OCI-LY3 (cell line): ENCODE measurements at regions not wholly inside any gene's neighbourhood (a gene's known extent, or its start where the extent isn't known, plus 50 kb on each side); places are given as distances from the start of the nearest gene placed in this dataset.

Experiments used
- H2AFZ ChIP-seq: fragments of 200-600, 300-600 bp; shearing (Covaris generic); 2 replicates; pipeline ENCODE4 v1.6.0; 2014; ENCODE audit warnings: antibody characterized with exemption, low read depth, low read length
- H3K27ac ChIP-seq: fragments of 200-600, 300-600 bp; sonication (generic); 2 replicates; pipeline ENCODE4 v1.5.1; 2014; ENCODE audit warnings: mild to moderate bottlenecking, low read length, moderate library complexity, mixed read lengths
- H3K27me3 ChIP-seq: fragments of 200-600, 300-600 bp; sonication (generic); 2 replicates; pipeline ENCODE4 v1.6.1; 2014; ENCODE audit warnings: low read depth, low read length, mixed read lengths
- H3K36me3 ChIP-seq: fragments of 200-600, 300-600 bp; sonication (generic); replicated peaks from 2 replicates; pipeline ENCODE3; 2014; ENCODE audit warnings: low read depth, low read length, mixed read lengths
- H3K4me1 ChIP-seq: fragments of 300-600, 200-600 bp; sonication (generic); 2 replicates; pipeline ENCODE4 v1.6.1; 2014; ENCODE audit warnings: low read length, mixed read lengths
- H3K4me2 ChIP-seq: fragments of 200-600, 300-600 bp; sonication (generic); 2 replicates; pipeline ENCODE4 v1.6.1; 2014; ENCODE audit warnings: low read length, mixed read lengths
- H3K4me3 ChIP-seq: fragments of 300-600, 200-600 bp; sonication (generic); 2 replicates; pipeline ENCODE4 v1.5.1; 2014; ENCODE audit warnings: antibody characterized with exemption, mild to moderate bottlenecking, low read length, moderate library complexity
- H3K79me2 ChIP-seq: fragments of 300-600, 200-600 bp; shearing (Covaris generic); 2 replicates; pipeline ENCODE4 v1.6.1; 2014; ENCODE audit warnings: mild to moderate bottlenecking, low read length, mixed read lengths
- H3K9ac ChIP-seq: fragments of 300-600, 200-600 bp; shearing (Covaris generic); 2 replicates; pipeline ENCODE4 v1.6.0; 2014; ENCODE audit warnings: mild to moderate bottlenecking, low read length, moderate library complexity
- H3K9me3 ChIP-seq: fragments of 200-600, 300-600 bp; shearing (Covaris generic); 2 replicates; pipeline ENCODE4 v1.6.1; 2014; ENCODE audit warnings: low read length, mixed read lengths; ENCODE audit not compliant: insufficient read depth
- H4K20me1 ChIP-seq: fragments of 200-600, 300-600 bp; sonication (generic); 2 replicates; pipeline ENCODE4 v1.6.1; 2016; ENCODE audit warnings: low read length, mixed read lengths; ENCODE audit not compliant: insufficient read depth
- EZH2phosphoT487 ChIP-seq: fragments of 200-600 bp; shearing (Covaris generic); IDR thresholded peaks from 2 replicates; pipeline ENCODE4 v1.6.1; 2018; ENCODE audit warnings: antibody characterized with exemption, mixed run types, low read depth
- TF ChIP-seq, protein P1 (sequence below): fragments of 200-600, 300-600 bp; sonication (generic); IDR thresholded peaks from 2 replicates; pipeline ENCODE4 v1.5.1; 2014; ENCODE audit warnings: antibody characterized with exemption, low read length, low read depth

- Histone ChIP-seq H3K9me3 (no peaks in the 10 kb centered on the region), H3K79me2 (no peaks in the 10 kb centered on the region), H3K4me1 (no peaks in the 10 kb centered on the region), H4K20me1 (no peaks in the 10 kb centered on the region), H2AFZ (no peak overlapping the region), H3K4me2 (no peak overlapping the region), H3K9ac (no peak overlapping the region), H3K4me3 (no peak overlapping the region), H3K27ac (no peak overlapping the region), H3K27me3 (no peaks in the 10 kb centered on the region), H3K36me3 (no peaks in the 10 kb centered on the region)
- TF ChIP-seq, protein P1, sequence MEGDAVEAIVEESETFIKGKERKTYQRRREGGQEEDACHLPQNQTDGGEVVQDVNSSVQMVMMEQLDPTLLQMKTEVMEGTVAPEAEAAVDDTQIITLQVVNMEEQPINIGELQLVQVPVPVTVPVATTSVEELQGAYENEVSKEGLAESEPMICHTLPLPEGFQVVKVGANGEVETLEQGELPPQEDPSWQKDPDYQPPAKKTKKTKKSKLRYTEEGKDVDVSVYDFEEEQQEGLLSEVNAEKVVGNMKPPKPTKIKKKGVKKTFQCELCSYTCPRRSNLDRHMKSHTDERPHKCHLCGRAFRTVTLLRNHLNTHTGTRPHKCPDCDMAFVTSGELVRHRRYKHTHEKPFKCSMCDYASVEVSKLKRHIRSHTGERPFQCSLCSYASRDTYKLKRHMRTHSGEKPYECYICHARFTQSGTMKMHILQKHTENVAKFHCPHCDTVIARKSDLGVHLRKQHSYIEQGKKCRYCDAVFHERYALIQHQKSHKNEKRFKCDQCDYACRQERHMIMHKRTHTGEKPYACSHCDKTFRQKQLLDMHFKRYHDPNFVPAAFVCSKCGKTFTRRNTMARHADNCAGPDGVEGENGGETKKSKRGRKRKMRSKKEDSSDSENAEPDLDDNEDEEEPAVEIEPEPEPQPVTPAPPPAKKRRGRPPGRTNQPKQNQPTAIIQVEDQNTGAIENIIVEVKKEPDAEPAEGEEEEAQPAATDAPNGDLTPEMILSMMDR = no peak
- no peak for TF ChIP-seq EZH2phosphoT487
Observed at GRCh38 chr6:169982461-169983386, 231.3 kb downstream of the ERMARD start.

GRCh38 chr6:169981969-169982368 lies 230.5 kb downstream of the ERMARD start:
- Histone ChIP-seq H3K4me2 (no peak overlapping the region), H2AFZ (no peak overlapping the region), H3K27ac (no peak overlapping the region), H3K4me1 (no peaks in the 10 kb centered on the region), H3K4me3 (no peak overlapping the region), H3K27me3 (no peaks in the 10 kb centered on the region), H3K9ac (no peak overlapping the region), H3K36me3 (no peaks in the 10 kb centered on the region), H4K20me1 (no peaks in the 10 kb centered on the region), H3K9me3 (no peaks in the 10 kb centered on the region), H3K79me2 (no peaks in the 10 kb centered on the region)
- TF ChIP-seq, protein P1 = no peak
- no peak for TF ChIP-seq EZH2phosphoT487

DNA sequence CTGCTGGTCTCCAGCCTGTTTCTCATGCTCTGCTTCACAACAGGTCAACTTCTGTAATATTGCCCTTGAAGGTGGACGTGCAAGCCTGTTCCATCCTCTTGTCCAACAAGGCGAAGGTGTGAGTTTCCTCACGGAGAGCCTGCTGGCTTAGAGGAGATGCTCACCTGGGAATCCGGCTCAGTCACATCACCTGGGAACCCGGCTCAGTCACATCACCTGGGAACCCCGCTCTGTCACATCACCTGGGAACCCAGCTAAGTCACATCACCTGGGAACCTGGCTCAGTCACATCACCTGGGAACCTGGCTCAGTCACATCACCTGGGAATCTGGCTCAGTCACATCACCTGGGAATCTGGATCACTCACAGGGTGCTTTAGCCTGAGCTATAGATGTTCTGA lies 230.1 kb downstream of the ERMARD start:
- H4K20me1 ChIP-seq = no peaks in the 10 kb centered on the region
- no peak for TF ChIP-seq EZH2phosphoT487
- TF ChIP-seq, protein P1 = no peak
- no peak overlapping the region for H3K9ac ChIP-seq
- no peaks in the 10 kb centered on the region for H3K79me2 ChIP-seq
- H3K36me3 ChIP-seq = no peaks in the 10 kb centered on the region
- no peak overlapping the region for H2AFZ ChIP-seq
- no peaks in the 10 kb centered on the region for H3K9me3 ChIP-seq
- H3K4me1 ChIP-seq = no peaks in the 10 kb centered on the region
- no peak overlapping the region for H3K4me2 ChIP-seq
- H3K27ac ChIP-seq = no peak overlapping the region
- no peaks in the 10 kb centered on the region for H3K27me3 ChIP-seq
- no peak overlapping the region for H3K4me3 ChIP-seq

GRCh38 chr6:169980826-169981450 lies 229.5 kb downstream of the ERMARD start:
- H3K9me3 ChIP-seq = no peaks in the 10 kb centered on the region
- TF ChIP-seq EZH2phosphoT487 = no peak
- TF ChIP-seq, protein P1 = no peak

More at GRCh38 chr6:169980826-169981450, 229.5 kb downstream of the ERMARD start:
- H3K4me3 ChIP-seq = no peak overlapping the region
- H2AFZ ChIP-seq = no peak overlapping the region
- no peaks in the 10 kb centered on the region for H3K27me3 ChIP-seq
- H3K79me2 ChIP-seq = no peaks in the 10 kb centered on the region
- no peaks in the 10 kb centered on the region for H3K36me3 ChIP-seq
- H3K4me1 ChIP-seq = no peaks in the 10 kb centered on the region
- H4K20me1 ChIP-seq = no peaks in the 10 kb centered on the region
- H3K9ac ChIP-seq = no peak overlapping the region
- no peak overlapping the region for H3K4me2 ChIP-seq
- H3K27ac ChIP-seq = no peak overlapping the region
